OCI-LY1 (cell line): ENCODE measurements at regions not wholly inside any gene's neighbourhood (a gene's known extent, or its start where the extent isn't known, plus 50 kb on each side); places are given as distances from the start of the nearest gene placed in this dataset.

ENCODE experiments used
- EZH2 ChIP-seq: fragments of 200-600 bp; sonication (generic), shearing (Covaris generic); IDR thresholded peaks from 2 replicates; pipeline ENCODE4 v1.8.0; 2017; ENCODE audit warnings: borderline replicate concordance, mixed run types, mild to moderate bottlenecking, antibody characterized with exemption, low read length, moderate library complexity, mixed read lengths
- TF ChIP-seq, protein P1 (sequence below): fragments of 200-600 bp; sonication (generic), shearing (Covaris generic); IDR thresholded peaks from 2 replicates; pipeline ENCODE4 v1.5.1; 2017; ENCODE audit warnings: mild to moderate bottlenecking, antibody characterized with exemption, low read length, moderate library complexity, mixed read lengths

DNA sequence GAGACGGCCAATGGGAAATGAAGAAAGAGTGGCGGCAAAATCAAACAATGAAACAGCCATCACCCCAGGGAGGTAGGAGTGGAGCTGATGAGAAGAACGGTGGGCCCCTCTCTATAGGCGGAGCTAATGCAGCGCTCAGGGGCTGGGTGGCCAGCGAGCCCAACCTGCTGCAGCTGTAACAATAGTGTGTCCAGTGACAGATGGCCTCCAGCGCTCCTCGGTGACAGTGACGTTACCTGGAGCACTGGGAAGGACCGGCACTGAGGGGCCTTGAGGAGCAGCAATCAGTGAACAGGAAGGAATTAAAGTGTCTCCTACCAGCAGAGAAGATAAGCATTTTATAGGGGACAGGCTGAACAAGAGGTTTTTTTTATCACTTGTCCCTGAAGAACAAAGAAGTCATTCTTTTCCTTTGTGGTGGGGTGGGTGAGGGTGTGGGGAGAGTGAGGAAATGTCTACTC is 81.6 kb downstream of the FOXA2 start:
- TF ChIP-seq, protein P1, sequence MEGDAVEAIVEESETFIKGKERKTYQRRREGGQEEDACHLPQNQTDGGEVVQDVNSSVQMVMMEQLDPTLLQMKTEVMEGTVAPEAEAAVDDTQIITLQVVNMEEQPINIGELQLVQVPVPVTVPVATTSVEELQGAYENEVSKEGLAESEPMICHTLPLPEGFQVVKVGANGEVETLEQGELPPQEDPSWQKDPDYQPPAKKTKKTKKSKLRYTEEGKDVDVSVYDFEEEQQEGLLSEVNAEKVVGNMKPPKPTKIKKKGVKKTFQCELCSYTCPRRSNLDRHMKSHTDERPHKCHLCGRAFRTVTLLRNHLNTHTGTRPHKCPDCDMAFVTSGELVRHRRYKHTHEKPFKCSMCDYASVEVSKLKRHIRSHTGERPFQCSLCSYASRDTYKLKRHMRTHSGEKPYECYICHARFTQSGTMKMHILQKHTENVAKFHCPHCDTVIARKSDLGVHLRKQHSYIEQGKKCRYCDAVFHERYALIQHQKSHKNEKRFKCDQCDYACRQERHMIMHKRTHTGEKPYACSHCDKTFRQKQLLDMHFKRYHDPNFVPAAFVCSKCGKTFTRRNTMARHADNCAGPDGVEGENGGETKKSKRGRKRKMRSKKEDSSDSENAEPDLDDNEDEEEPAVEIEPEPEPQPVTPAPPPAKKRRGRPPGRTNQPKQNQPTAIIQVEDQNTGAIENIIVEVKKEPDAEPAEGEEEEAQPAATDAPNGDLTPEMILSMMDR = no peak
- TF ChIP-seq EZH2 = no peak
